ENCODE measurements at regions not wholly inside any gene's neighbourhood (a gene's known extent, or its start where the extent isn't known, plus 50 kb on each side); places are given as distances from the start of the nearest gene placed in this dataset.

GRCh38 chr10:130857631-130858295 is 453.8 kb downstream of the TCERG1L start:
- no peak for TF ChIP-seq CTCF (IDR thresholded peaks at IDR 0.05)
- no peak for TF ChIP-seq POLR2A (IDR thresholded peaks at IDR 0.05)

Data from right lobe of liver (tissue), 4 donors.